Endothelial cell of umbilical vein (primary cell): ENCODE measurements at regions not wholly inside any gene's neighbourhood (a gene's known extent, or its start where the extent isn't known, plus 50 kb on each side); places are given as distances from the start of the nearest gene placed in this dataset.

ENCODE experiments used
- CTCF ChIP-seq, 2 donors: IDR thresholded peaks; 1 replicate in 1 of 2; 2 replicates in 1 of 2; pipeline ENCODE4 v1.5.1; 2011; ENCODE audit warnings: low read length in 2 of 2, mild to moderate bottlenecking in 2 of 2, moderate library complexity in 2 of 2, control low read depth in 1 of 2, inconsistent platforms in 1 of 2, low read depth in 1 of 2; ENCODE audit not compliant: insufficient read depth in 1 of 2; ENCODE audit errors: extremely low read depth in 1 of 2
- EZH2 ChIP-seq: IDR thresholded peaks from 2 replicates; pipeline ENCODE4 v1.6.1; 2012; ENCODE audit warnings: borderline replicate concordance, low read depth, mild to moderate bottlenecking, moderate library complexity, low read length, inconsistent platforms; ENCODE audit not compliant: severe bottlenecking
- JUN ChIP-seq: IDR thresholded peaks from 2 replicates; pipeline ENCODE4 v1.6.1; 2011; ENCODE audit warnings: borderline replicate concordance, low read depth; ENCODE audit not compliant: insufficient read length, insufficient read depth
- MAX ChIP-seq: IDR thresholded peaks from 2 replicates; pipeline ENCODE4 v1.6.1; 2011; ENCODE audit not compliant: insufficient read depth, insufficient read length
- POLR2A ChIP-seq: IDR thresholded peaks from 2 replicates; pipeline ENCODE4 v1.6.1; 2012; ENCODE audit warnings: low read depth, mild to moderate bottlenecking, control low read depth, low read length
- POLR2AphosphoS5 ChIP-seq: IDR thresholded peaks from 2 replicates; pipeline ENCODE4 v1.6.1; 2012; ENCODE audit warnings: low read depth, mild to moderate bottlenecking, control low read depth, low read length, moderate library complexity; ENCODE audit not compliant: insufficient read depth

GRCh38 chr7:142377567-142377966 lies 119.7 kb upstream of the PRSS58 start:
- TF ChIP-seq POLR2AphosphoS5 (no peak), EZH2 (no peak), CTCF (IDR thresholded peaks at IDR 0.05; ENCODE audit: extremely low read depth in 1 of 2, insufficient read depth in 1 of 2, low read depth in 1 of 2, low read length in 2 of 2) (no peak), JUN (no peak), MAX (no peak), POLR2A (no peak)
